ENCODE measurements at regions not wholly inside any gene's neighbourhood (a gene's known extent, or its start where the extent isn't known, plus 50 kb on each side); places are given as distances from the start of the nearest gene placed in this dataset.
A peak's percentile ranks its signal among the peaks of the same experiment; 100 is the strongest.

DNA sequence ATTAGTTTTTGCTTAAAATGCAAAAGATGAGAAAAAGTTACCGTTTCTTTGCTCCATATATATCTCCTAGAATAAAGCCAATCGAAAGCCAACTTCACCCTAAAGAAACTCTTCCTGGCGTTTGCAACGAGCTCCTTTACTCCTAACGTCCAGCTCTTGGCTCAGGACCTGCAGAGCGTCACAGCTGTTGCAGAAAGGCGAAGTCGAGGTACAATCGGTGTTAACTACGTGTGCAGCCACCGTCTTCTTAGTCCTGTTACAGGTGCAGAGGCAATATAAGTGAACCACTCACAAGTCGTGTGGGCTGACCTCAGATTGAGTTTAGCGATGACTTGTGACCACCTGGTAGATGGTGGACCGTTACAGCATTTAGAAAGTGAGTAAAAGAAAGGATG lies 113.1 kb downstream of the TRIM27 start:
- FAIRE-seq (no peak), DNase-seq (ENCODE audit: low read depth) (no peak)
- TF ChIP-seq, protein P1, sequence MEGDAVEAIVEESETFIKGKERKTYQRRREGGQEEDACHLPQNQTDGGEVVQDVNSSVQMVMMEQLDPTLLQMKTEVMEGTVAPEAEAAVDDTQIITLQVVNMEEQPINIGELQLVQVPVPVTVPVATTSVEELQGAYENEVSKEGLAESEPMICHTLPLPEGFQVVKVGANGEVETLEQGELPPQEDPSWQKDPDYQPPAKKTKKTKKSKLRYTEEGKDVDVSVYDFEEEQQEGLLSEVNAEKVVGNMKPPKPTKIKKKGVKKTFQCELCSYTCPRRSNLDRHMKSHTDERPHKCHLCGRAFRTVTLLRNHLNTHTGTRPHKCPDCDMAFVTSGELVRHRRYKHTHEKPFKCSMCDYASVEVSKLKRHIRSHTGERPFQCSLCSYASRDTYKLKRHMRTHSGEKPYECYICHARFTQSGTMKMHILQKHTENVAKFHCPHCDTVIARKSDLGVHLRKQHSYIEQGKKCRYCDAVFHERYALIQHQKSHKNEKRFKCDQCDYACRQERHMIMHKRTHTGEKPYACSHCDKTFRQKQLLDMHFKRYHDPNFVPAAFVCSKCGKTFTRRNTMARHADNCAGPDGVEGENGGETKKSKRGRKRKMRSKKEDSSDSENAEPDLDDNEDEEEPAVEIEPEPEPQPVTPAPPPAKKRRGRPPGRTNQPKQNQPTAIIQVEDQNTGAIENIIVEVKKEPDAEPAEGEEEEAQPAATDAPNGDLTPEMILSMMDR (IDR thresholded peaks at IDR 0.05; ENCODE audit: insufficient read depth, low read length, severe bottlenecking), result no peak
- peaks cover 38% of the 10 kb centered on the region for H3K27me3 ChIP-seq (ENCODE audit: control insufficient read depth, insufficient read depth, low read length)
- H3K4me3 ChIP-seq (ENCODE audit: low read depth, low read length), result no peak overlapping the region
- H3K36me3 ChIP-seq (ENCODE audit: control insufficient read depth, insufficient read depth, low read length), result no peaks in the 10 kb centered on the region

DNA sequence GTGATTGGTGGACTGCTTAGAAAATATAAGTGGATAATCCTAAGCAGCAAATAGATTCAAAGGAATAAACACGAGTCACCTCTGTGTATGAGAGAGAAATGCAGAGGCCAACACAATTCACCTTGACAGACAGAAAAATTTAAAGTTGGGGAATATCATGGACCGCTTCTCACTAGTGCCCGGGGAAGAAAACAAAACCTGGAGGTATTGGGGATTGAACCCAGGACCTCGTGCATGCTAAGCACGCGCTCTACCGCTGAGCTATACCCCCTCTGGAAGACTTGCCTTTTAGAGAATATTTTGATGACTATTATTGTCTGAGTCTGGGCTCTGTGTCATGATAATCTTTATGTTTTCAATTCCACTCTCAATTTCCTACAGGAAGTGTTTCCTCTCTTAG lies 111.9 kb downstream of the TRIM27 start:
- no peak overlapping the region for H3K4me3 ChIP-seq (ENCODE audit: low read depth, low read length)
- no peak for FAIRE-seq
- H3K27me3 ChIP-seq (ENCODE audit: control insufficient read depth, insufficient read depth, low read length), result peaks cover 42% of the 10 kb centered on the region
- TF ChIP-seq, protein P1 (IDR thresholded peaks at IDR 0.05; ENCODE audit: insufficient read depth, low read length, severe bottlenecking), result no peak
- DNase-seq (ENCODE audit: low read depth), result peak; percentile 36
- no peaks in the 10 kb centered on the region for H3K36me3 ChIP-seq (ENCODE audit: control insufficient read depth, insufficient read depth, low read length)

DNA sequence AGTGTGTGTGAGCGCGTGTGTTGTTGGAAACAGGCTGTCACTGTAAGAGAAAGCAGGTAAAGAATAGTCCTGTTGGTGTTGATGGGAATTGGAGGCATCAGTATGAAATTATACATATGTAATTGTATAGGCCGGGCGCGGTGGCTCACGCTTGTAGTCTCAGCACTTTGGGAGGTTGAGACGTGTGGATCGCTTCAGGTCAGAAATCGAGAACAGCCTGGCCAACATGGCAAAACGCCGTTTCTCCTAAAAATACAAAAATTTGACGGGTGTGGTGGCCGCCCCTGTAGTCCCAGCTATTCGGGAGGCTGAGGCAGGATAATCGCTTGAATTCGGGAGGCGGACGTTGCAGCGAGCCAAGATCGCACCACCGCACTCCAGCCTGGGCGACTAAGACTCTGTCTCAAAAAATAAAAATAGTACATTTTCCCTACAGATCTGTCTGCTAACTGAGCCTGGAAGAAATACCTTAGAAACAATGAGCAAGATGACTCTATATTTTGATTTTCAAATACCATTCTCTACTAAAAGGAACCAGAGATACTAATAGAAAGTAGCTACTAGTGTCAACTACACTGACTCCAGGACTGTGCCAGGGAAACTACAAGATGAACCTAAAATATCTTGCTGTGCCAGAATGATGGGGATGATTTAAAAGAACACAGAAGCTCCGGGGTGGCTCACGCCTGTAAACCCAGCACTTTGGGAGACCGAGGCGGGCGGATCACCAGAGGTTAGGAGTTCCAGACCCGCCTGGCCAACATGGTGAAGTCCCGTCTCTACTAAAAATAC lies 110.8 kb downstream of the TRIM27 start:
- TF ChIP-seq, protein P1 (IDR thresholded peaks at IDR 0.05; ENCODE audit: insufficient read depth, low read length, severe bottlenecking), result no peak
- Histone ChIP-seq H3K36me3 (ENCODE audit: control insufficient read depth, insufficient read depth, low read length) (no peaks in the 10 kb centered on the region), H3K27me3 (ENCODE audit: control insufficient read depth, insufficient read depth, low read length) (peaks cover 44% of the 10 kb centered on the region), H3K4me3 (ENCODE audit: low read depth, low read length) (no peak overlapping the region)
- FAIRE-seq, result no peak
- no peak for DNase-seq (ENCODE audit: low read depth)

DNA sequence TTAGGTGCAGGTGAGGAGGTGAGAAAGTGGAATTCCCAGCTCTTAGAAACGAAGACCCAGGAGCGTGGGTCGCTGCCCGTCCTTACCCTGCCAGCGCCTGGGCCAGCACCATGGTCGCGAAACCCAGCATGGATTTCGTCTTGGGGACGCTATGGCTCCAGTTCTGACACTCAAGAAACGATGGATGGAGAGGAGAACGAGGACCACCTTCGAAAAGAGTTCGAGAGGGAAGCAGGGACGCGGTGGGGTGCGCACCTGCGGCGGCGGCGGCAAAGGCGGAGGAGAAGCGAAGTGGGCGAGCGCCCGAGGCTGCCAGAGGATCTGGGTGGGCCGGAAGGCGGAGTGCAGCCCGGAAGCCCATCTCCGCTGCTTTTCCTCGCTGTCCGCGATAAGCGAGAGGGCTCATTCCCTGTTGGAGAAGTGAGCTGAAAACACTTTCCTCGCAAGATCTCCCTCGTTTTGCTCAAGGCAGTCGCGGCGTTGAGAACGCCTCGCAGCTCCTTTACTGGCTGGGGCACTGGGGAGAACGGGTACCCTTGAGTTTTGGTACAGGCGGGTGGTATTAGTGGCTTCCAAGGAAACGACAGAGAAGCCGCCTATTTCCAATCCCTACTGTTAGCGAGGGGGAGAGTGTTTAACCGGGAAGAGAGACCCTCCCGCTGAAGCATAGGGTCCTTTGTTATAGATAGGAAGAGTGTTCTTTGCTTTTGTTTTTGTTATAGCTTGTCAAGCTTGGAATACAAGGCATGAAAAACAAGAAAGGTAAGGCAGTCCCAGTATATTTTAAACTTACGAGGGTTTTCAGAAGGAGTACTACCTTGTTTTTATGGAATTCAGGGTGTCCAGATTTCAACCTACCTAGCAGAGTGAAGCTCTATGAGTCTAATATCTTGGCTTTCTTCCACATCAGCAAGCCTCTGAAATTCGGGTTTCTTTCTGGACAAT lies 109.5 kb downstream of the TRIM27 start:
- DNase-seq (ENCODE audit: low read depth), result no peak
- H3K36me3 ChIP-seq (ENCODE audit: control insufficient read depth, insufficient read depth, low read length), result no peaks in the 10 kb centered on the region
- no peak overlapping the region for H3K4me3 ChIP-seq (ENCODE audit: low read depth, low read length)
- H3K27me3 ChIP-seq (ENCODE audit: control insufficient read depth, insufficient read depth, low read length), result peaks cover 46% of the 10 kb centered on the region
- no peak for FAIRE-seq
- TF ChIP-seq, protein P1 (IDR thresholded peaks at IDR 0.05; ENCODE audit: insufficient read depth, low read length, severe bottlenecking), result no peak

DNA sequence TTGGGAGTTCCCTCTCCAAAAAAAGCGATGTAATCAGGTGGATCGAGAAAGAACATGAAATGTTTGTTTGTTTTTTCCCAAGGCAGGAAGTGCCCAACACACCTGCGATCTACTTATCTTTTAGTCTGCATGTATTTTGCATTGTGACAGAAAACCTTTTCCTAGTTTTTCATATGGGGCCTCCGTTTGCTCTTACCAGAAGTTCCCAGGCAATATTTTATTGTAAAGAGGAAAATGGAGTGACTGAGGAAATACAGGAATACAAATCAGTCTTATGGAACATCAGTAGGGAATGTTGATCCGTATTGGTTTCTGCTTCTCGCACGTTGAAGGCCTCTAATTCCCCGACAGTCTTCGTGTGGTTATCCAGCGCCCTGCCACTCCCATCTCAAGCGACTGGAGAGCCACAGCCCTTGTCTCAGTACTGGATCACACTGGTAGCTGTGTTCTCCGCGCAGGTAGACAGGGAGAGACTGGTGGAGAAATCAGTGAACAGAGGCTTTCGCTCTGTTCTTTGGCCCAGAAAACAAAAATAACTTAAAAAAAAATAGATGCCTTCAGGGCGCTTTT lies 107.4 kb downstream of the TRIM27 start:
- peaks cover 35% of the 10 kb centered on the region for H3K27me3 ChIP-seq (ENCODE audit: control insufficient read depth, insufficient read depth, low read length)

More for the DNA sequence above, 107.4 kb downstream of the TRIM27 start:
- TF ChIP-seq, protein P1 (IDR thresholded peaks at IDR 0.05; ENCODE audit: insufficient read depth, low read length, severe bottlenecking), result no peak
- Histone ChIP-seq H3K4me3 (ENCODE audit: low read depth, low read length) (peak overlapping the region; percentile 7), H3K36me3 (ENCODE audit: control insufficient read depth, insufficient read depth, low read length) (no peaks in the 10 kb centered on the region)
- DNase-seq (ENCODE audit: low read depth) (no peak), FAIRE-seq (no peak)

Data from bronchial epithelial cell (primary cell).